GM18498 (cell line): ENCODE measurements at regions not wholly inside any gene's neighbourhood (a gene's known extent, or its start where the extent isn't known, plus 50 kb on each side); places are given as distances from the start of the nearest gene placed in this dataset.

Experiments used
- ATAC-seq: cut with Tn5 transposase; IDR thresholded peaks from one replicate; pipeline ENCODE4 v1.9.1; 2021; ENCODE audit warnings: mild to moderate bottlenecking, moderate library complexity; ENCODE audit not compliant: unreplicated experiment

DNA sequence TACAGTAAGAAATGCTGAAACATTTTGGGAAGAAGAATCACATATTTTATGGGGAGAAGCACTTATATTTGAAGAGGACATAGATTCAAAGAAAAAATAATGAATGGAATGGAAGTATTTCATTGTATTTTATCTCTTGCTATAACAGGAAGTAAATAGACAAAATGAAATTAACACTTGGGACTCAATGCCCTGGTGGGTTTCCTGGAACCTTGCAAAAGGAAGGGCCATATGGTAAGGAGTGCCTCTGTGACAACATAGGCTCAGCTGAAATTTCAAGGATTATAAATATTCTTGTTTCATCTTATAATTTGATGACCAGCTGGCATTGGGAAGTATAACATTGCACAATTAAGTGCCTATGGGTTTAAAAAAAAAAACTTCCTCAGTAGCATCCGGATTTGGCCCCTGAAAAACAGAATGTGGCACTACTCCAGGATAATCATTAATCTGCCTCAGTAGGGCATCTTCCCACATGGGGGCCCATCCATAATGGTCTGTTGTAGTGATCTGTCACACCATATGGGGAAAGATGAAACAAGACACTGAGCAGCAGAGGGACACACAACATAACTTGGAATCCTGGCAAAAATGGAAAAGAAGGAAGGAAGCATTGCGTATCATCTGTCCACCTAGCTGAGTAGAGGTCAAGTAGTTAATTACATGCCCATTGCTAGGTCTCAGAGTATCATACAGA is 321.6 kb downstream of the NDFIP2 start:
- ATAC-seq, result no peak

DNA sequence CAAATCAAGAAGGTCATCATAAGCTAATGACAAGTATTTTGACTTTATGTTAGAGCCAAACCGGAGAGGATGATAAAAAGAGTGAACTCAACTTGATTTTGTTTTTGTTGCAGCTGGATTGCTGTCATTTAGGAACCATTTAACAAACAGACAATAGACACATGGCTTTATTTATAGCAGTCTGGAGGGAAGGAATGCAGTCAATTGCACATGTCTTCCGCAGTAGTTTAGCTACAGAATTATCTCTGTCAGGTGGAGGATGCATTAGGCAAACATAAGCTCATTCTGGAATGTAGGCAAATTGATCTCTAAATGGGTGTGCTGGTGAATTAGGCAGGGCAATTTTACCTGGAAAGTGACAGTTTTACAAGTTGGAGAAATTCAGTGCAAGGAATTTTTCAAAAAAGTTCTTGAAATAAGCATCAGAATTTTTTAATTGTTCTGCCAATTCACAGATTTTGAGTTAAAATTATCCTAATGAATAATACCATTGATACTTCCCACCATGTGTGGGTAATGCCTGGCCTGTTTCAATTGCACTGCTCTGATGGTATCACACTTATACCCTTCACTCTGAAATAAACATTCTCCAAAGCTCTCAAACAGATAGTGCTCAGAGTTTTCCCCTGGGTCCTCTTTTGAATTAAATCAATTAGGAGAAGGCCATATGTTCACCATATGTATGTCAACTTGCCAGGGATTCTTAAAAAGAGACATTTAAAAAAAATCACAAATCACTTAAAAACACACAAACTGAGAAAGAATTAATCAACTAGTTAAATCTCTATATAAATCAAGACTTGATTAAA is 318.3 kb downstream of the NDFIP2 start:
- ATAC-seq, result no peak

GRCh38 chr13:79796136-79796535 is 315.2 kb downstream of the NDFIP2 start:
- ATAC-seq, result no peak

DNA sequence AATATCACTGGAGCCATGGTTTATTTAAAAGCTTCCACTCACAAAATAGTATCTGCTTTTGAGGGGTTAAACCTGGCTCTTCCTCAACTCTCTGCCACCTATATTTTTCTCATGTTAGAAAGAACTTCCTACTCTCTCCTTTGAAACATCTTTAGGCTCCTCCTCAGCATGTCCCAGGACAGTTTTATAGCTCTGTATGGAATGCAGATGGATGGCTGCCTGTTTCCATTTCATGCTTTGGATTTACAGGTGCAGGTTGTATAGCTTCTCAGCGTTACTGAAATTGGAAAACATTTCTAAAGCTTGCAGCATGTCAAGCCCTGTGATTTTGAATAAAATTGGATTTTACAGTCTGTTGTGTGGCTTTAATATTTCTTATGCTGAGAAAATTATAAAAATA is 314.0 kb downstream of the NDFIP2 start:
- ATAC-seq, result no peak

- no peak for ATAC-seq
These were observed 311.8 kb downstream of the NDFIP2 start for GRCh38 chr13:79792716-79793115.

GRCh38 chr13:79791471-79792042 is 310.6 kb downstream of the NDFIP2 start:
- ATAC-seq, result no peak

DNA sequence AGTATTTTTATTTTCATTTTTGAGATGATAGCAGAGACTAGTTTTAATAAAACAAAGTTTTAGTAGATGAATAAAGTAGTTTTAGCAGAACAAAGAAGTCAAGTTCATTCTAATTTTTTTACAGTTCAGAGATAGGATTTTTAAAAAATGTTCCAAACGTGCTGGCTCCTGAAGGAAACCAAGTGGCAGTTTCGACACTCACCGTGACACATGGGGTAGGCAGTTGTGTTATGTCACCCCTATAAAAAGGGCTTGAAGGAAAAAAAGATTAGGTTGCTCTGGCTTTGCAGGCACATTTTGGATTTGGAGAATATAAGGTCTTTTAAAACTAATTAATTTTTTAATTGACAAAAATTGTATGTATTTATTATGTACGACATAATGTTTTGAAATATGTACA is 305.2 kb downstream of the NDFIP2 start:
- no peak for ATAC-seq

DNA sequence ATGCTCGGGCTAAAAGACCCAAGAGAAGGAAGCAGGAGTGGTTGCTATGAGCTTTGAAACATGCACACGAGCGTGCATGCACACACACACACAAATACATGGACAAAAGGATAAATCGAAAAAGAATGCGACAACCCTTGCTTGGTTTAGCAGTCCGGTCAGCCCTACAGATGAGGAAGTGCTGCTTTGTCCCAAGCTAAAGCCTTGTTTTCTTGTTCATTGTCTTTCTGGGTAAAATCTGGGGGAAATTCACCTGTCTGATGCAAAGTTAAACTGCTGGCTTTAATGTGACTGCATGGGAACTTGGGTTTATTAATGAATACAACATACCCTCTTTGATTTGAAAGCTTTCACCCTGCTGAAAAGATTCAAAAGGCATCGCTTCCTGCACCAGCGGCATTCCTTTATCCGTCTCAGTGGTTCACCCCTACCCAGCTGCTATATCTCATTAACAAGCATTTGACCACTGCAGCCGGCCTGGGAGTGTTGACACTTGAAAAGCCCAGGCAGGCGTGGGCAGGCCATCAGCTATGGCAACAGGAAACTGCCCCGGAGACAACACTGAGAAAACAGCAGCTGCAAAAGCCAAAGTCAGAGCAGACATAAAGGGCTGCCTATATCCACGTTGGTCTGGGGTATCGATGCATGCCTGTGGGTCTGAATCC is 301.7 kb downstream of the NDFIP2 start:
- ATAC-seq, result no peak

GRCh38 chr13:79781829-79782540 is 301.0 kb downstream of the NDFIP2 start:
- ATAC-seq, result no peak

DNA sequence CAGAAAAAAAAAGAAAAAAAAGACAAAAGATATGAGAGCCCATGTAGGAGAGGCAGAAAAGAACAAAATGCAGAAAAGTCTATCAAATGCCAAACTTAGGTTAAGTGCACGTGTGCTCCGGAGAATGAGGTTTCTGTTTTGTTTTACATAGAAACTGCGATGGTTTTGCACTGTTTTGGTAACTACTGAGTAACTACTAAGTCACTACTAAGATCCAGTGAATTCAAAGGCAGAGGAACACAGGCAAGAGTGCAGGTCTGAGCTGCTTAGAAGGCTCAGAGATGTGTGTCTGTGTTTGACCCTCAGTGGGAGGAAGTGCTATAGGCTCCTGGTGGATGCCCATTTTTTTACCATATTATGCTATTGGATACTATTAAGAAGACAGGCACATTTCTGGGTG is 299.3 kb downstream of the NDFIP2 start:
- no peak for ATAC-seq

DNA sequence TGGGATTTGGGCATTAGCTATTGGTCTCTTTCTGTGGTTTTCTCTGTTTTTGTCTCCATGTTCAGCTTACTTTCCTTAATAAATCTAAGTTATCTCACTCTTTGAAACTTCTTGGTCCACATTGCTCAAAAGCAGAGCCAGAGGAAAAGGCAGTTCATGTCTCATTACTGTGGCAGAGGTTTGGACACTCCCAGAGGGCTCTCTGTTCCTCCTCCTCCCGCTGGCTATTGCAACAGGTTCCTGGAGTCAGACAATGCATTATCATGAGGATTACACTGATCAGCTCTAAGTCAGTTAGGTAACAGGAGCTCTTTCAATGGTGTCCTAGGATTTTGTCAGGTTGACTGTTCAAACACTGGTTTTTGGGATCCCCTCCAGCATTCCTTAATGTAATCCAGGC is 298.8 kb downstream of the NDFIP2 start:
- ATAC-seq, result no peak

- ATAC-seq, result no peak
These were observed 297.9 kb downstream of the NDFIP2 start for GRCh38 chr13:79778741-79779460.

DNA sequence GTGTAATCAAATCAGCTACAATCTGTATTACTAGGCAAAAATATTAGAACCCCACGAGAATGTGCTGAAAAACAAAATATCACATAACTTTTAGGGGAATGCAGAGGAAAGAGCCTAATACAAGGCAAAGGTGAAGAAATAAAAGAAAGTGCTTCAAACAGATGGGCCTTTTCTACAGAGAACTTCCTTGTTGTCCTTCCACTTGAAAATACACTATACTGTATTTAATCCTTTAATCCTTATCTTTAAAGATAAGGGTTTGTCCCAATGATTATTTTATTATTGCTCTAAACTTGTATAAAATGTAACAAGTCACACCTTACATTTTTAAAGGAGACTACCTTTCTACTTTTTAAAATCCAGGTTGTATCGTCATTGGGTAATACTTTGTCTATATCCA is 296.5 kb downstream of the NDFIP2 start:
- no peak for ATAC-seq

DNA sequence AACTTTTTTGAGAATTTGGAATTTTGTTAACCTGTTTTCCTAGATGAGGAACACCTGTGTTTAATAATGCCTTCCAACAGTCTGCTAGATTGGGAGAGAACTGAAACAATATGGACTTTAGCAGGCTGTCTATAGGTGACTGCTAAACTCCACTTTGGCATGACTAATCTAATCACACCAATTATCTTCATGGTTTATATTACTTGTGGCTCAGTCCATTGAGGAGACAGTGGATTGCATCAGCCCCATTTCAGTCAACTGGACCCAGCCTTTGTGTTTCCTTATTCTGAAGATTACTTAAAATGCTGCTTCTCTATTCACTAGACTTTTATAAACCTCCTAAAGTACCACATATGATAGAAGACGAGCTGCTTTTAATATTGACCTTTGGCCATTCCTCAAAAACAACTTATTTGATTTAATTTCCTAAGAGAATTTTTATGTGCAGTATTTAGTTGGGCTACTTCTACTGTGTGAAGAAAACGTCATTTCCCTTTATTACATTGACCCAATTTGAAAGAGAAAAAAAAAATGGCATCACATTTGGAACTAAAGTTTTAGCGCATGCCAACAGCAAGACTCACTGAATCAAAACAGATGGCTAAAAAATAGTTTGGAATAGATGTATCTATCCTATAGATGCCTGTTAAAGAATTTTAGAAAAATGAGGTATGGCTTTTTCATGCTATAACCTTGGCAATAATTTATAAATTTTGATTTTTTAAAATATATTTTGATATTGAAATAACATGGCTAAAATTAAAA is 295.8 kb downstream of the NDFIP2 start:
- no peak for ATAC-seq

GRCh38 chr13:79775830-79776229 is 294.9 kb downstream of the NDFIP2 start:
- peak; percentile 70 for ATAC-seq

GRCh38 chr13:79772811-79773210 is 291.9 kb downstream of the NDFIP2 start:
- ATAC-seq, result no peak

- ATAC-seq, result no peak
These were observed 290.5 kb downstream of the NDFIP2 start for GRCh38 chr13:79771493-79771892.

DNA sequence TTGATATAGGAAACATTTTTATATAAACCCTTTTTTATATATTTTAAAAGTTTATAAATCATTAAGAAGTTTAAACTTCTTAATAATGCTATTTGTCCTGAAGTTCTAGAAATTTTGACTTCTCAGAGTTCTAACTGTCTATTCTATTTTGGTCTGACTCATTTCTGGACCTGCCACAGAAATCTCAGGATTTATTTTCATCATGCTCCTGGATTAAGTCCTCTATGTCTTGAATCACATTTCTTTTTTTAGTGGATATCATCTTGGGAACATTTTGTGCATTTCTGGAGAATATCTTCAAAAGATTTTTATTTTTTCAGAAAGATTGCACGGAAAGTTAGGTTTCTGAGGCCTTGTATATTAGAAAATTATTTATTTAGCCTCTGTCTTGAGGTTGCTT is 289.1 kb downstream of the NDFIP2 start:
- no peak for ATAC-seq

DNA sequence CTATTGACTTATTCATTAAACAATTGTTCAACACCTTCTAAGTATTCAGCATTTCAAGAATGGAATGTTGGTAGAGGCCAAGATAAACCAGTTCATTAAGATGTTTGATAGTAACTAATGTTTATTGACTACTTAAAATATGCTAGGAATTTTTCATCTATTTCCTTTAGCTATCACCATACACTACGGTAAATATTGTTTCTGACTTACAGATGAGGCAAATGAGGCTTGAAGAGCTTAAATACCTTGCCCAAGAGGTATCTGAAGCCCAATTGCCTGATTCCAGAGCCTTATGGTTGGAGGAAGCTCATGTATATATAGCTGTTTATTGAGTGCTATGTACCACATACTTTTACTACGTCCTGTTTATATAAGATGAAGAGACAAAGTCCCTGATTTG is 286.2 kb downstream of the NDFIP2 start:
- no peak for ATAC-seq

- ATAC-seq, result no peak
These were observed 284.4 kb downstream of the NDFIP2 start for GRCh38 chr13:79765331-79765730.
